Ishikawa (cell line): ENCODE measurements at regions not wholly inside any gene's neighbourhood (a gene's known extent, or its start where the extent isn't known, plus 50 kb on each side); places are given as distances from the start of the nearest gene placed in this dataset.

ENCODE experiments used
- CEBPB ChIP-seq: IDR thresholded peaks from 2 replicates; pipeline ENCODE4 v1.6.1; 2012
- EGR1 ChIP-seq: IDR thresholded peaks from 2 replicates; pipeline ENCODE4 v1.6.1; 2012
- RAD21 ChIP-seq: IDR thresholded peaks from 2 replicates; pipeline ENCODE4 v1.6.1; 2012; ENCODE audit warnings: low read depth
- REST ChIP-seq: IDR thresholded peaks from 2 replicates; pipeline ENCODE4 v1.6.1; 2012; ENCODE audit warnings: low read depth, mild to moderate bottlenecking
- TCF12 ChIP-seq: IDR thresholded peaks from 2 replicates; pipeline ENCODE4 v1.6.1; 2012; ENCODE audit warnings: low read depth
- YY1 ChIP-seq: IDR thresholded peaks from 2 replicates; pipeline ENCODE4 v1.6.1; 2012; ENCODE audit warnings: low read depth
- ZBTB7A ChIP-seq: IDR thresholded peaks from 2 replicates; pipeline ENCODE4 v1.6.1; 2012; ENCODE audit warnings: low read depth

- no peak for TF ChIP-seq REST
- TF ChIP-seq RAD21, result no peak
- no peak for TF ChIP-seq TCF12
- no peak for TF ChIP-seq EGR1
- no peak for TF ChIP-seq YY1
- no peak for TF ChIP-seq ZBTB7A
- no peak for TF ChIP-seq CEBPB
Observed at GRCh38 chr20:19958928-19959327, 58.2 kb upstream of the NAA20 start.
